Left cardiac atrium (tissue), 4 donors: ENCODE measurements at regions not wholly inside any gene's neighbourhood (a gene's known extent, or its start where the extent isn't known, plus 50 kb on each side); places are given as distances from the start of the nearest gene placed in this dataset.

Source experiments
- ATAC-seq, 2 donors: fragments of 200-7000 bp; cut with Tn5 transposase; one replicate each; pipeline ENCODE4 v1.9.1; 2020; ENCODE audit warnings: mild to moderate bottlenecking in 2 of 2, moderate library complexity in 2 of 2
- DNase-seq: peaks from one replicate; pipeline ENCODE4 v3.0.0-alpha.2; 2020
- intact Hi-C, 2 donors: fragments of 100-400 bp; cut with DNase I; formaldehyde crosslinking; loops; one replicate each; pipeline versions ENCODE4 v1.14.1 to v1.15.1; 2022 to 2023
- microRNA-seq, 2 donors: library from miRNA; unstranded; fragments of <30 nt; microRNA quantifications; one replicate each; pipeline ENCODE4 v1.2.0, GENCODE V29; 2020
- donor health status: DM: no; HTN: yes; CAD: no.
- donor health status: DM: no; HTN: yes; CAD: no; lungs with severe emphysema.
- donor health status: DM: yes; HTN: yes; CAD: no.
- donor health status: Dilated cardiomyopathy.

- intact Hi-C loops, result no loop called here
- no peak for DNase-seq
- ATAC-seq, result no peak
Observed at GRCh38 chr12:47302111-47302671, 222.4 kb upstream of the AMIGO2 start.

DNA sequence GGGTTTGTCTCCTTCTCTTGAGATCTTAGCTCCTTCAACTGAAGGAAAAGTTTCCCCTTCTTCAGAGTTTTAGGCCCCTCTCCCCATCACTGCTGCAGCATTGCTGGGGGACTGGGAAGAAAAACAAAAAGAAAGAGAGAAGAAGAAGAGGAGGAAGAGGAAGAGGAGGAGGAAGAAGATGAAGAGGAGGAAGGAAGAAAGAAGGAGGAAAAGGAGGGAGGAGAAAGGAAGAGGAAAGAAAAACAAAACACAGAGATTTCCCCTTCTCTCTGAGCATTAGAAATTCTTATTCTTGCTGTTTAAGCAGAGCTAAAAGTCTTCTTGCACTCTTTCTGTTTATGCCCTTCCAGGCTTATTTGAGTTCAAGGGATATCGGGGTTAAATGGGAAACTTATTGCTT is 219.8 kb upstream of the AMIGO2 start:
- intact Hi-C loops, result no loop called here
- no peak for ATAC-seq
- DNase-seq, result no peak

DNA sequence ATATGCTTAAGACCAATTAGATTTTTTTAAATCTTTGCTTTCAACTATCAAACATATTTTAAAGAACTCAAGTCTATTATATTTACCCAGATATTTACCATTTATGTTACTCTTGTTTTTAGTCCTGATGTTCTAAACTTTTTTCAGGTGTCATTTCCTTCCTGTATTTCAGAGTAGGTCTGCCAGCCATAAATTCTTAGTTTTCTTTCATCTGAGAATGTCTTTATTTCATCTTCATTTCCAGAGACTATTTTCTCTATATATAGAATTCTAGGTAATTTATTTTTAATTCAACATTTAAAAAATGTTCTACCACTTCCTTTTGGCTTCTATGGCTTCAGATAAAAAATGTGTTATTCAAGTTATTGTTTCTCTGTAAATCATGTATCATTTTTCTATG is 218.2 kb upstream of the AMIGO2 start:
- no peak for DNase-seq
- no peak for ATAC-seq
- intact Hi-C loops, result no loop called here

DNA sequence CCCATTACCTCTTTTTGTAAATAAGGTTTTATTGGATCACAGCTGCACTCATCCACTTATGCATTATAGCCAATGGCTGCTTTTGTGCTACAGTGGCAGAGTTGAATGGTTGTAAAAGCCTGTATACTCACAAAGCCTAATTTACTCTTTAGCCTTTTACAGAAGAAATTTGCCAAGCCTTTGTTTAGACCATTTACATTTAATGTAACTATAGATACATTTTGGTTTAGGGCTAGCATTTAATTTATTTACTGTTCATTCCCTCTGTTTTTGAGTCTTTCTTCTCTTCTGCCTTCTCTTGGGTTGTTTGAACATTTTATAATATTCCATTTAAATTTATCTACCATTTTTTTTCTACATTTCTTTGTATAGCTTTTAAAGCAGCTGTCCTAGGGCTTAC is 217.1 kb upstream of the AMIGO2 start:
- intact Hi-C loops, result no loop called here
- ATAC-seq (no peak), DNase-seq (no peak)

DNA sequence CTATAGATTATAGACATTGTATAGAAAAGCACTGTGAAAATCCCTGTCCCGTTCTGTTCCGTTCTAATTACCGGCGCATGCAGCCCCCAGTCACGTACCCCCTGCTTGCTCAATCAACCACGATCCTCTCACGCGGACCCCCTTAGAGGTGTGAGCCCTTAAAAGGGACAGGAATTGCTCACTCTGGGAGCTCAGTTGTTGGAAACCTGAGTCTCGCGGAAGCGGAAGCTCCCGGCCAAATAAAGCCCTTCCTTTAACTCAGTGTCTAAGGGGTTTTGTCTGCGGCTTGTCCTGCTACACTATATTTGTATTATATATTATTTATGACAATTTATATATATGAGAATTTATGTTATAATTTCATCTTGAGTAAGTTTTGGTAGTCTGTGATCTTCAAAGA is 213.6 kb upstream of the AMIGO2 start:
- intact Hi-C loops, result no loop called here
- DNase-seq (no peak), ATAC-seq (no peak)

DNA sequence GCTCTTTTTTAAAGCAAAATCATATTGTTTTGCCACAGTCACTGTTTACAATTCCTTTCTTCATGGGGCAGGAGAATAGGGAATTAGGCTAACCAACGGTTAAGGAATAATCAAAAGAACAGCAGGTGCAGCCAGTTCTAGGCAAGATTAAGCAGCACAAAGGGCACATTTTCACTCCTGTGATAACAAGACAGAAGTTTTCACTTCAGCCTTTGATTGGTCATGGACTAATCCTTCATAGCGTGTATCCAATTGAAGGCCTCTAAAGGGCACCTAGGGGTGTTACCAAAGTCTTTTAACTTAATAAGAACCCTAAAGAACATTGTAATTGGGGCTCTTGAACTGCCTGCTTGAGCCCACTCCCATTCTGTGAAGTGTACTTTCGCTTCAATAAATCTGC is 206.9 kb upstream of the AMIGO2 start:
- ATAC-seq, result no peak
- DNase-seq, result no peak
- intact Hi-C loops, result no loop called here

Small RNA genes lying in the stretch of these regions (microRNA-seq; reads per million reads assigned to microRNA genes)
- gene MIR4494, result 0 reads per million in 2 donors
